AG08395 (cell line): ENCODE measurements at regions not wholly inside any gene's neighbourhood (a gene's known extent, or its start where the extent isn't known, plus 50 kb on each side); places are given as distances from the start of the nearest gene placed in this dataset.
A peak's percentile ranks its signal among the peaks of the same experiment; 100 is the strongest.

ENCODE experiments used
- DNase-seq: peaks from one replicate; pipeline ENCODE4 v3.0.0; 2012; ENCODE audit warnings: mixed read lengths, low spot score

- DNase-seq, result no peak
Observed at GRCh38 chr6:119655124-119655523, 305.6 kb upstream of the MAN1A1 start.

- no peak for DNase-seq
Observed at GRCh38 chr6:119653329-119653728, 303.8 kb upstream of the MAN1A1 start.

- DNase-seq, result peak; percentile 36
Observed at GRCh38 chr6:119649531-119649930, 300.0 kb upstream of the MAN1A1 start.

GRCh38 chr6:119647309-119647708, 297.7 kb upstream of the MAN1A1 start:
- DNase-seq, result peak; percentile 28

- DNase-seq, result peak; percentile 17
Observed at GRCh38 chr6:119643876-119644275, 294.3 kb upstream of the MAN1A1 start.

GRCh38 chr6:119637768-119638167, 288.2 kb upstream of the MAN1A1 start:
- no peak for DNase-seq

- DNase-seq, result no peak
Observed at GRCh38 chr6:119636060-119636459, 286.5 kb upstream of the MAN1A1 start.

- no peak for DNase-seq
Observed at GRCh38 chr6:119633461-119633860, 283.9 kb upstream of the MAN1A1 start.

GRCh38 chr6:119630561-119631192, 281.1 kb upstream of the MAN1A1 start:
- no peak for DNase-seq

GRCh38 chr6:119628691-119629594, 279.4 kb upstream of the MAN1A1 start:
- DNase-seq, result no peak

- no peak for DNase-seq
Observed at GRCh38 chr6:119627908-119628669, 278.5 kb upstream of the MAN1A1 start.

- no peak for DNase-seq
Observed at GRCh38 chr6:119626884-119627619, 277.5 kb upstream of the MAN1A1 start.

- DNase-seq, result peak; percentile 72
Observed at GRCh38 chr6:119620846-119621555, 271.4 kb upstream of the MAN1A1 start.

- DNase-seq, result no peak
Observed at GRCh38 chr6:119614138-119614537, 264.6 kb upstream of the MAN1A1 start.

GRCh38 chr6:119612911-119613381, 263.4 kb upstream of the MAN1A1 start:
- peak; percentile 28 for DNase-seq

- DNase-seq, result peak; percentile 35
Observed at GRCh38 chr6:119612176-119612891, 262.8 kb upstream of the MAN1A1 start.

- no peak for DNase-seq
Observed at GRCh38 chr6:119610754-119611153, 261.2 kb upstream of the MAN1A1 start.

- DNase-seq, result no peak
Observed at GRCh38 chr6:119610265-119610664, 260.7 kb upstream of the MAN1A1 start.

GRCh38 chr6:119609865-119610264, 260.3 kb upstream of the MAN1A1 start:
- DNase-seq, result no peak

GRCh38 chr6:119608994-119609393, 259.4 kb upstream of the MAN1A1 start:
- DNase-seq, result no peak
